ES-I3 (cell line): ENCODE measurements at regions not wholly inside any gene's neighbourhood (a gene's known extent, or its start where the extent isn't known, plus 50 kb on each side); places are given as distances from the start of the nearest gene placed in this dataset.

ENCODE experiments used
- H3K36me3 ChIP-seq: 2 replicates; pipeline ENCODE4 v1.6.1; 2013; ENCODE audit warnings: mild to moderate bottlenecking, low read length, control low read depth, moderate library complexity; ENCODE audit not compliant: insufficient read depth
- H3K4me1 ChIP-seq: 2 replicates; pipeline ENCODE4 v1.6.1; 2013; ENCODE audit warnings: mild to moderate bottlenecking, control low read depth, low read length; ENCODE audit not compliant: insufficient read depth
- H3K9ac ChIP-seq: 2 replicates; pipeline ENCODE4 v1.6.1; 2013; ENCODE audit warnings: low read depth, mild to moderate bottlenecking, low read length, moderate library complexity
- H3K9me3 ChIP-seq: 2 replicates; pipeline ENCODE4 v1.6.1; 2013; ENCODE audit warnings: mild to moderate bottlenecking, low read length, moderate library complexity; ENCODE audit not compliant: control insufficient read depth, insufficient read depth

GRCh38 chr2:204108781-204109295, 172.3 kb downstream of the ICOS start:
- no peak overlapping the region for H3K9ac ChIP-seq
- H3K4me1 ChIP-seq, result peaks cover 13% of the 10 kb centered on the region
- H3K9me3 ChIP-seq, result no peaks in the 10 kb centered on the region
- no peaks in the 10 kb centered on the region for H3K36me3 ChIP-seq

- H3K9ac ChIP-seq, result no peak overlapping the region
- H3K36me3 ChIP-seq, result no peaks in the 10 kb centered on the region
- peaks cover 17% of the 10 kb centered on the region for H3K4me1 ChIP-seq
- no peaks in the 10 kb centered on the region for H3K9me3 ChIP-seq
These were observed 173.1 kb downstream of the ICOS start for GRCh38 chr2:204109681-204110080.

GRCh38 chr2:204110338-204110741, 173.8 kb downstream of the ICOS start:
- Histone ChIP-seq H3K4me1 (peaks cover 24% of the 10 kb centered on the region), H3K9ac (no peak overlapping the region), H3K36me3 (no peaks in the 10 kb centered on the region), H3K9me3 (no peaks in the 10 kb centered on the region)

- Histone ChIP-seq H3K4me1 (peaks cover 30% of the 10 kb centered on the region), H3K9ac (no peak overlapping the region), H3K9me3 (no peaks in the 10 kb centered on the region), H3K36me3 (no peaks in the 10 kb centered on the region)
These were observed 174.4 kb downstream of the ICOS start for GRCh38 chr2:204110751-204111516.

- no peak overlapping the region for H3K9ac ChIP-seq
- H3K4me1 ChIP-seq, result peaks cover 36% of the 10 kb centered on the region
- no peaks in the 10 kb centered on the region for H3K36me3 ChIP-seq
- no peaks in the 10 kb centered on the region for H3K9me3 ChIP-seq
These were observed 175.7 kb downstream of the ICOS start for GRCh38 chr2:204112084-204112770.

GRCh38 chr2:204114295-204115136, 178.0 kb downstream of the ICOS start:
- no peak overlapping the region for H3K9ac ChIP-seq
- H3K4me1 ChIP-seq, result peaks cover 26% of the 10 kb centered on the region
- H3K36me3 ChIP-seq, result no peaks in the 10 kb centered on the region
- no peaks in the 10 kb centered on the region for H3K9me3 ChIP-seq

GRCh38 chr2:204115137-204116056, 178.8 kb downstream of the ICOS start:
- H3K9me3 ChIP-seq, result no peaks in the 10 kb centered on the region
- H3K36me3 ChIP-seq, result no peaks in the 10 kb centered on the region
- no peak overlapping the region for H3K9ac ChIP-seq
- peaks cover 23% of the 10 kb centered on the region for H3K4me1 ChIP-seq

- Histone ChIP-seq H3K9ac (no peak overlapping the region), H3K9me3 (no peaks in the 10 kb centered on the region), H3K4me1 (peaks cover 23% of the 10 kb centered on the region), H3K36me3 (no peaks in the 10 kb centered on the region)
These were observed 179.7 kb downstream of the ICOS start for GRCh38 chr2:204116159-204116792.

- H3K9me3 ChIP-seq, result no peaks in the 10 kb centered on the region
- no peak overlapping the region for H3K9ac ChIP-seq
- H3K4me1 ChIP-seq, result peaks cover 25% of the 10 kb centered on the region
- no peaks in the 10 kb centered on the region for H3K36me3 ChIP-seq
These were observed 185.9 kb downstream of the ICOS start for GRCh38 chr2:204122425-204122824.

- Histone ChIP-seq H3K9me3 (no peaks in the 10 kb centered on the region), H3K4me1 (peaks cover 25% of the 10 kb centered on the region), H3K36me3 (no peaks in the 10 kb centered on the region), H3K9ac (no peak overlapping the region)
These were observed 187.7 kb downstream of the ICOS start for GRCh38 chr2:204124140-204124750.

GRCh38 chr2:204126705-204127104, 190.1 kb downstream of the ICOS start:
- Histone ChIP-seq H3K9ac (no peak overlapping the region), H3K36me3 (no peaks in the 10 kb centered on the region), H3K9me3 (no peaks in the 10 kb centered on the region), H3K4me1 (peaks cover 21% of the 10 kb centered on the region)

GRCh38 chr2:204127238-204127637, 190.7 kb downstream of the ICOS start:
- no peak overlapping the region for H3K9ac ChIP-seq
- H3K4me1 ChIP-seq, result peaks cover 17% of the 10 kb centered on the region
- H3K9me3 ChIP-seq, result no peaks in the 10 kb centered on the region
- H3K36me3 ChIP-seq, result no peaks in the 10 kb centered on the region
